ENCODE measurements at regions not wholly inside any gene's neighbourhood (a gene's known extent, or its start where the extent isn't known, plus 50 kb on each side); places are given as distances from the start of the nearest gene placed in this dataset.
"Not testable (repeated sequence)": the region's sequence is repeated elsewhere in the genome, so short reads cannot be mapped to it uniquely, and the experiment has no call there.

GRCh38 chr1:234808943-234809853 lies 199.2 kb upstream of the IRF2BP2 start:
- not testable (repeated sequence) for DNase-seq (ENCODE audit: low read depth in 1 of 2, low spot score in 1 of 2)

GRCh38 chr1:234808459-234808858 lies 198.5 kb upstream of the IRF2BP2 start:
- not testable (repeated sequence) for DNase-seq (ENCODE audit: low read depth in 1 of 2, low spot score in 1 of 2)

- not testable (repeated sequence) for DNase-seq (ENCODE audit: low read depth in 1 of 2, low spot score in 1 of 2)
Observed at GRCh38 chr1:234807705-234808104, 197.7 kb upstream of the IRF2BP2 start.

GRCh38 chr1:234802586-234802985 lies 192.6 kb upstream of the IRF2BP2 start:
- DNase-seq (ENCODE audit: low read depth in 1 of 2, low spot score in 1 of 2) = not testable (repeated sequence)

- DNase-seq (ENCODE audit: low read depth in 1 of 2, low spot score in 1 of 2) = not testable (repeated sequence)
Observed at GRCh38 chr1:234801636-234802035, 191.7 kb upstream of the IRF2BP2 start.

GRCh38 chr1:234801147-234801546 lies 191.2 kb upstream of the IRF2BP2 start:
- not testable (repeated sequence) for DNase-seq (ENCODE audit: low read depth in 1 of 2, low spot score in 1 of 2)

- not testable (repeated sequence) for DNase-seq (ENCODE audit: low read depth in 1 of 2, low spot score in 1 of 2)
Observed at GRCh38 chr1:234800563-234800962, 190.6 kb upstream of the IRF2BP2 start.

GRCh38 chr1:234799021-234799689 lies 189.2 kb upstream of the IRF2BP2 start:
- DNase-seq (ENCODE audit: low read depth in 1 of 2, low spot score in 1 of 2) = not testable (repeated sequence)

GRCh38 chr1:234797216-234797615 lies 187.2 kb upstream of the IRF2BP2 start:
- DNase-seq (ENCODE audit: low read depth in 1 of 2, low spot score in 1 of 2) = not testable (repeated sequence)

GRCh38 chr1:234796438-234796792 lies 186.4 kb upstream of the IRF2BP2 start:
- not testable (repeated sequence) for DNase-seq (ENCODE audit: low read depth in 1 of 2, low spot score in 1 of 2)

GRCh38 chr1:234795711-234796437 lies 185.9 kb upstream of the IRF2BP2 start:
- DNase-seq (ENCODE audit: low read depth in 1 of 2, low spot score in 1 of 2) = not testable (repeated sequence)

- DNase-seq (ENCODE audit: low read depth in 1 of 2, low spot score in 1 of 2) = not testable (repeated sequence)
Observed at GRCh38 chr1:234795007-234795406, 185.0 kb upstream of the IRF2BP2 start.

- DNase-seq (ENCODE audit: low read depth in 1 of 2, low spot score in 1 of 2) = not testable (repeated sequence)
Observed at GRCh38 chr1:234794452-234794851, 184.5 kb upstream of the IRF2BP2 start.

- DNase-seq (ENCODE audit: low read depth in 1 of 2, low spot score in 1 of 2) = not testable (repeated sequence)
Observed at GRCh38 chr1:234793924-234794323, 183.9 kb upstream of the IRF2BP2 start.

GRCh38 chr1:234792221-234792864 lies 182.4 kb upstream of the IRF2BP2 start:
- not testable (repeated sequence) for DNase-seq (ENCODE audit: low read depth in 1 of 2, low spot score in 1 of 2)

GRCh38 chr1:234791615-234792014 lies 181.6 kb upstream of the IRF2BP2 start:
- DNase-seq (ENCODE audit: low read depth in 1 of 2, low spot score in 1 of 2) = not testable (repeated sequence)

- DNase-seq (ENCODE audit: low read depth in 1 of 2, low spot score in 1 of 2) = not testable (repeated sequence)
Observed at GRCh38 chr1:234790333-234790732, 180.4 kb upstream of the IRF2BP2 start.

- not testable (repeated sequence) for DNase-seq (ENCODE audit: low read depth in 1 of 2, low spot score in 1 of 2)
Observed at GRCh38 chr1:234787011-234787584, 177.1 kb upstream of the IRF2BP2 start.

GRCh38 chr1:234785922-234786321 lies 175.9 kb upstream of the IRF2BP2 start:
- DNase-seq (ENCODE audit: low read depth in 1 of 2, low spot score in 1 of 2) = not testable (repeated sequence)

GRCh38 chr1:234785471-234785919 lies 175.5 kb upstream of the IRF2BP2 start:
- not testable (repeated sequence) for DNase-seq (ENCODE audit: low read depth in 1 of 2, low spot score in 1 of 2)
